ENCODE measurements at regions not wholly inside any gene's neighbourhood (a gene's known extent, or its start where the extent isn't known, plus 50 kb on each side); places are given as distances from the start of the nearest gene placed in this dataset.

GRCh38 chr5:8192840-8193239 is 323.9 kb downstream of the MTRR start:
- no peaks in the 10 kb centered on the region for H3K9me3 ChIP-seq (ENCODE audit: low read depth)
- WGBS (ENCODE audit: low lambda C conversion rate, missing lambda C conversion rate), result 83% methylated on average over 3 of the region's 3 CpGs
- H3K36me3 ChIP-seq (replicated peaks; ENCODE audit: insufficient read depth, low read depth), result no peaks in the 10 kb centered on the region
- H2AFZ ChIP-seq, result no peak overlapping the region
- H3K9me2 ChIP-seq (replicated peaks; ENCODE audit: insufficient read depth), result no peaks in the 10 kb centered on the region
- TF ChIP-seq EZH2phosphoT487 (IDR thresholded peaks at IDR 0.05; ENCODE audit: low read depth, severe bottlenecking, unreplicated experiment) (no peak), EZH2 (IDR thresholded peaks at IDR 0.05; ENCODE audit: borderline replicate concordance) (no peak), CTCF (IDR thresholded peaks at IDR 0.05; ENCODE audit: poor library complexity) (no peak)
- no peak for DNase-seq (ENCODE audit: low spot score)
- H3K27ac ChIP-seq, result no peak overlapping the region
- no peak overlapping the region for H3K4me3 ChIP-seq
- H3K4me1 ChIP-seq (ENCODE audit: insufficient read depth), result no peaks in the 10 kb centered on the region
- H4K20me1 ChIP-seq (ENCODE audit: insufficient read depth, poor library complexity, severe bottlenecking), result no peaks in the 10 kb centered on the region
- H3K79me2 ChIP-seq, result no peaks in the 10 kb centered on the region
- no peak overlapping the region for H3K4me2 ChIP-seq
- no peaks in the 10 kb centered on the region for H3K27me3 ChIP-seq

DNA sequence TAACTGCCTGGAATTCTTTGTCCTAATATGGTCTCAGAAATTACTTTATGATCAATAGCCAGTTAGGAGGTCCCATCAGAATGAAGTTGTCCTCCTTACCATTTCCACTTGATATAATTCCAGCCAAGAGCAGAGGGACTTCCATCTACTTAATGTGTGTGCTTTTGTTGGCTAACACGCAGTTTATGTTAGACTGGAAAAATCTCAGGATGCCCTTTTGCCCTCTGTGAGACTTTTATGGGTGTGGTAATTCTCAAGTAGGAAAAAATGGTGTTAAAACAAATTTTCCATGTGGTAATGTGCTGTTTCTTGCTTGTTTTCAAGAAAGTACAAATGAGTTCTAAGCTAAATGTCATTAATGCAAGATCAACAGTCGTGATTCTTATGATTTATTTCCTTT is 327.1 kb downstream of the MTRR start:
- Histone ChIP-seq H3K9me3 (ENCODE audit: low read depth) (no peaks in the 10 kb centered on the region), H3K4me1 (ENCODE audit: insufficient read depth) (no peaks in the 10 kb centered on the region), H3K9me2 (replicated peaks; ENCODE audit: insufficient read depth) (no peaks in the 10 kb centered on the region), H3K36me3 (replicated peaks; ENCODE audit: insufficient read depth, low read depth) (no peaks in the 10 kb centered on the region), H3K79me2 (no peaks in the 10 kb centered on the region), H3K4me2 (no peak overlapping the region), H2AFZ (no peak overlapping the region), H3K27me3 (no peaks in the 10 kb centered on the region), H3K27ac (no peak overlapping the region), H3K4me3 (no peak overlapping the region), H4K20me1 (ENCODE audit: insufficient read depth, poor library complexity, severe bottlenecking) (no peaks in the 10 kb centered on the region)
- TF ChIP-seq EZH2 (IDR thresholded peaks at IDR 0.05; ENCODE audit: borderline replicate concordance), result no peak
- no peak for TF ChIP-seq CTCF (IDR thresholded peaks at IDR 0.05; ENCODE audit: poor library complexity)
- TF ChIP-seq EZH2phosphoT487 (IDR thresholded peaks at IDR 0.05; ENCODE audit: low read depth, severe bottlenecking, unreplicated experiment), result no peak
- DNase-seq (ENCODE audit: low spot score), result no peak
- WGBS (ENCODE audit: low lambda C conversion rate, missing lambda C conversion rate), result 43% methylated on average over 2 of the region's 2 CpGs

- DNase-seq (ENCODE audit: low spot score), result no peak
- no peak overlapping the region for H3K4me2 ChIP-seq
- no peaks in the 10 kb centered on the region for H3K27me3 ChIP-seq
- no peak overlapping the region for H3K27ac ChIP-seq
- TF ChIP-seq CTCF (IDR thresholded peaks at IDR 0.05; ENCODE audit: poor library complexity) (no peak), EZH2phosphoT487 (IDR thresholded peaks at IDR 0.05; ENCODE audit: low read depth, severe bottlenecking, unreplicated experiment) (no peak)
- H2AFZ ChIP-seq, result no peak overlapping the region
- H3K79me2 ChIP-seq, result no peaks in the 10 kb centered on the region
- 94% methylated on average over 7 of the region's 7 CpGs for WGBS (ENCODE audit: low lambda C conversion rate, missing lambda C conversion rate)
- H3K9me3 ChIP-seq (ENCODE audit: low read depth), result no peaks in the 10 kb centered on the region
- H3K36me3 ChIP-seq (replicated peaks; ENCODE audit: insufficient read depth, low read depth), result no peaks in the 10 kb centered on the region
- H3K4me1 ChIP-seq (ENCODE audit: insufficient read depth), result no peaks in the 10 kb centered on the region
- no peaks in the 10 kb centered on the region for H4K20me1 ChIP-seq (ENCODE audit: insufficient read depth, poor library complexity, severe bottlenecking)
- no peak overlapping the region for H3K4me3 ChIP-seq
- H3K9me2 ChIP-seq (replicated peaks; ENCODE audit: insufficient read depth), result no peaks in the 10 kb centered on the region
Observed at GRCh38 chr5:8208307-8208706, 339.4 kb downstream of the MTRR start.

- Histone ChIP-seq H3K27me3 (no peaks in the 10 kb centered on the region), H3K79me2 (no peaks in the 10 kb centered on the region), H3K4me2 (no peak overlapping the region), H3K36me3 (replicated peaks; ENCODE audit: insufficient read depth, low read depth) (no peaks in the 10 kb centered on the region), H3K9me3 (ENCODE audit: low read depth) (no peaks in the 10 kb centered on the region), H3K4me3 (no peak overlapping the region), H3K27ac (no peak overlapping the region), H2AFZ (no peak overlapping the region), H4K20me1 (ENCODE audit: insufficient read depth, poor library complexity, severe bottlenecking) (no peaks in the 10 kb centered on the region), H3K4me1 (ENCODE audit: insufficient read depth) (no peaks in the 10 kb centered on the region), H3K9me2 (replicated peaks; ENCODE audit: insufficient read depth) (no peaks in the 10 kb centered on the region)
- no peak for TF ChIP-seq EZH2 (IDR thresholded peaks at IDR 0.05; ENCODE audit: borderline replicate concordance)
- no peak for TF ChIP-seq EZH2phosphoT487 (IDR thresholded peaks at IDR 0.05; ENCODE audit: low read depth, severe bottlenecking, unreplicated experiment)
- no peak for TF ChIP-seq CTCF (IDR thresholded peaks at IDR 0.05; ENCODE audit: poor library complexity)
- 72% methylated on average over 5 of the region's 5 CpGs for WGBS (ENCODE audit: low lambda C conversion rate, missing lambda C conversion rate)
- DNase-seq (ENCODE audit: low spot score), result no peak
Observed at GRCh38 chr5:8209500-8209899, 340.6 kb downstream of the MTRR start.
